ENCODE measurements at regions not wholly inside any gene's neighbourhood (a gene's known extent, or its start where the extent isn't known, plus 50 kb on each side); places are given as distances from the start of the nearest gene placed in this dataset.

- no peaks in the 10 kb centered on the region for H3K36me3 ChIP-seq
Measured at GRCh38 chr3:111485086-111485485, 56.9 kb upstream of the CD96 start.

More at GRCh38 chr3:111485086-111485485, 56.9 kb upstream of the CD96 start:
- no peak for TF ChIP-seq CTCF (IDR thresholded peaks at IDR 0.05)
- no peak for TF ChIP-seq POLR2AphosphoS5 (IDR thresholded peaks at IDR 0.05)
- no peak for TF ChIP-seq POLR2A (IDR thresholded peaks at IDR 0.05)
- no peak for TF ChIP-seq EP300 (IDR thresholded peaks at IDR 0.05)
- no peak for ATAC-seq
- H3K27ac ChIP-seq, result no peak overlapping the region
- no peaks in the 10 kb centered on the region for H3K27me3 ChIP-seq
- H3K9me3 ChIP-seq, result peaks cover 0 to 16% (median 0%) of the 10 kb centered on the region in 3 donors
- H3K4me1 ChIP-seq, result no peaks in the 10 kb centered on the region
- WGBS, 2 donors (ENCODE audit: low coverage in 1 of 2), result 62 to 67% methylated on average over 1 of the region's 1 CpG
- H3K4me3 ChIP-seq, result no peak overlapping the region

Small RNA genes lying in the stretch of these regions (small RNA-seq; reads per million reads assigned to genes)
- gene ATP6V0CP2, result 0 reads per million in 4 donors
